ENCODE measurements at regions not wholly inside any gene's neighbourhood (a gene's known extent, or its start where the extent isn't known, plus 50 kb on each side); places are given as distances from the start of the nearest gene placed in this dataset.

- no peak for DNase-seq (ENCODE audit: extremely low read depth, insufficient read length)
- Histone ChIP-seq H3K4me3 (replicated peaks; ENCODE audit: low read depth, low read length) (no peak overlapping the region; the same call in none of the 2 replicates), H3K27me3 (replicated peaks; ENCODE audit: control insufficient read depth, insufficient read depth, low read length) (no peaks in the 10 kb centered on the region; the same call in 1 of the 2 replicates)
Observed at GRCh38 chr11:121929581-121929980, 186.4 kb downstream of the BLID start.

GRCh38 chr11:121928597-121929580, 187.1 kb downstream of the BLID start:
- no peaks in the 10 kb centered on the region; the same call in 1 of the 2 replicates for H3K27me3 ChIP-seq (replicated peaks; ENCODE audit: control insufficient read depth, insufficient read depth, low read length)
- no peak for DNase-seq (ENCODE audit: extremely low read depth, insufficient read length)
- no peaks in the 10 kb centered on the region for H3K36me3 ChIP-seq (ENCODE audit: control insufficient read depth, insufficient read depth, low read length)
- no peak for TF ChIP-seq CTCF (IDR thresholded peaks at IDR 0.05; ENCODE audit: insufficient read depth, low read length, poor library complexity, severe bottlenecking)
- H3K4me3 ChIP-seq (replicated peaks; ENCODE audit: low read depth, low read length), result no peak overlapping the region

More at GRCh38 chr11:121929581-121929980, 186.4 kb downstream of the BLID start:
- H3K36me3 ChIP-seq (ENCODE audit: control insufficient read depth, insufficient read depth, low read length), result no peaks in the 10 kb centered on the region
- TF ChIP-seq CTCF (IDR thresholded peaks at IDR 0.05; ENCODE audit: insufficient read depth, low read length, poor library complexity, severe bottlenecking), result no peak

- Histone ChIP-seq H3K4me3 (replicated peaks; ENCODE audit: low read depth, low read length) (no peak overlapping the region), H3K36me3 (ENCODE audit: control insufficient read depth, insufficient read depth, low read length) (no peaks in the 10 kb centered on the region), H3K27me3 (replicated peaks; ENCODE audit: control insufficient read depth, insufficient read depth, low read length) (no peaks in the 10 kb centered on the region; the same call in 1 of the 2 replicates)
- no peak for TF ChIP-seq CTCF (IDR thresholded peaks at IDR 0.05; ENCODE audit: insufficient read depth, low read length, poor library complexity, severe bottlenecking)
- no peak for DNase-seq (ENCODE audit: extremely low read depth, insufficient read length)
Observed at GRCh38 chr11:121927789-121928188, 188.2 kb downstream of the BLID start.

- Histone ChIP-seq H3K4me3 (replicated peaks; ENCODE audit: low read depth, low read length) (no peak overlapping the region), H3K27me3 (replicated peaks; ENCODE audit: control insufficient read depth, insufficient read depth, low read length) (no peaks in the 10 kb centered on the region; the same call in 1 of the 2 replicates), H3K36me3 (ENCODE audit: control insufficient read depth, insufficient read depth, low read length) (no peaks in the 10 kb centered on the region)
- no peak for TF ChIP-seq CTCF (IDR thresholded peaks at IDR 0.05; ENCODE audit: insufficient read depth, low read length, poor library complexity, severe bottlenecking)
- DNase-seq (ENCODE audit: extremely low read depth, insufficient read length), result no peak
Observed at GRCh38 chr11:121927097-121927785, 188.8 kb downstream of the BLID start.

GRCh38 chr11:121924191-121924590, 191.8 kb downstream of the BLID start:
- DNase-seq (ENCODE audit: extremely low read depth, insufficient read length), result no peak
- Histone ChIP-seq H3K27me3 (replicated peaks; ENCODE audit: control insufficient read depth, insufficient read depth, low read length) (no peaks in the 10 kb centered on the region; the same call in 1 of the 2 replicates), H3K4me3 (replicated peaks; ENCODE audit: low read depth, low read length) (no peak overlapping the region), H3K36me3 (ENCODE audit: control insufficient read depth, insufficient read depth, low read length) (no peaks in the 10 kb centered on the region)
- no peak for TF ChIP-seq CTCF (IDR thresholded peaks at IDR 0.05; ENCODE audit: insufficient read depth, low read length, poor library complexity, severe bottlenecking)
